KMS-11 (cell line): ENCODE measurements at regions not wholly inside any gene's neighbourhood (a gene's known extent, or its start where the extent isn't known, plus 50 kb on each side); places are given as distances from the start of the nearest gene placed in this dataset.

Source experiments
- H2AFZ ChIP-seq: fragments of 200-600 bp; sonication (generic); 2 replicates; pipeline ENCODE4 v1.6.1; 2016; ENCODE audit warnings: antibody characterized with exemption, mixed run types, low read depth
- H3K27ac ChIP-seq: fragments of 200-600 bp; sonication (generic); 2 replicates; pipeline ENCODE4 v1.6.1; 2016; ENCODE audit warnings: mild to moderate bottlenecking, mixed run types
- H3K27me3 ChIP-seq: fragments of 200-600 bp; sonication (generic); 2 replicates; pipeline ENCODE4 v1.6.1; 2017; ENCODE audit warnings: mild to moderate bottlenecking, low read depth, mixed run types, moderate library complexity; ENCODE audit not compliant: insufficient read depth
- H3K36me3 ChIP-seq: fragments of 200-600 bp; sonication (generic); 2 replicates; pipeline ENCODE4 v1.6.1; 2017; ENCODE audit warnings: mild to moderate bottlenecking, mixed run types; ENCODE audit not compliant: insufficient read depth
- H3K4me1 ChIP-seq: fragments of 200-600 bp; sonication (generic); 2 replicates; pipeline ENCODE4 v1.6.1; 2016; ENCODE audit warnings: mild to moderate bottlenecking, low read depth, mixed run types; ENCODE audit not compliant: poor library complexity, severe bottlenecking
- H3K4me2 ChIP-seq: fragments of 200-600 bp; sonication (generic); 2 replicates; pipeline ENCODE4 v1.7.0; 2016; ENCODE audit warnings: mild to moderate bottlenecking, mixed run types
- H3K4me3 ChIP-seq: fragments of 200-600 bp; sonication (generic); IDR thresholded peaks from 2 replicates; pipeline ENCODE4 v1.6.1; 2017; ENCODE audit warnings: low read depth, low read length, mixed read lengths; ENCODE audit not compliant: insufficient read depth
- H3K79me2 ChIP-seq: fragments of 200-600 bp; sonication (generic); 2 replicates; pipeline ENCODE4 v1.6.1; 2016; ENCODE audit warnings: low read depth, mixed run types; ENCODE audit not compliant: insufficient read depth
- H3K9ac ChIP-seq: fragments of 200-600 bp; sonication (generic); 2 replicates; pipeline ENCODE4 v1.6.1; 2016; ENCODE audit warnings: mild to moderate bottlenecking, mixed run types
- H4K20me1 ChIP-seq: fragments of 200-600 bp; sonication (generic); 2 replicates; pipeline ENCODE4 v1.6.1; 2016; ENCODE audit warnings: mild to moderate bottlenecking, mixed run types; ENCODE audit not compliant: insufficient read depth
- TF ChIP-seq, protein P1 (sequence below): fragments of 200-600 bp; sonication (generic); conservative IDR thresholded peaks from 2 replicates; pipeline ENCODE4 v1.6.1; 2017; ENCODE audit warnings: low read depth, mild to moderate bottlenecking, antibody characterized with exemption, low read length, moderate library complexity, mixed read lengths

DNA sequence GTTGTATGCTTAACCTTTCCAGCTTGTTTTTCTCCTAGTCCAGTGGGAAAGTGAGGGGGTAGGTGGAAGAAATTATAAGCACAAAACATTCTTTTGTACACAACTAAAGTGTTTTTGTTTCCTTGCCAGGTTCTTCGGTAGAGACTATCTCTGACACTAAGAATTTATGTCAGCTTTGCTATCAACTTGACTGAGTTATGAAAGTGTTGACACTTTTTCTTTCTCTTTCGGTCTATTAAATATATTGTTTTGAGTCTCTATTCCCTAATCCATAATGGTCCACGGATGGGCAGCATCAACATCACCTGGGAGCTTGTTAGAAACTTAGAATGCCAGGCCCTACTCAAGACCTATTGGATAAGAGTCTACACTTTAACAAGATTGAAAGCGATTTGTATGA, 195.0 kb upstream of the ATP10B start:
- TF ChIP-seq, protein P1, sequence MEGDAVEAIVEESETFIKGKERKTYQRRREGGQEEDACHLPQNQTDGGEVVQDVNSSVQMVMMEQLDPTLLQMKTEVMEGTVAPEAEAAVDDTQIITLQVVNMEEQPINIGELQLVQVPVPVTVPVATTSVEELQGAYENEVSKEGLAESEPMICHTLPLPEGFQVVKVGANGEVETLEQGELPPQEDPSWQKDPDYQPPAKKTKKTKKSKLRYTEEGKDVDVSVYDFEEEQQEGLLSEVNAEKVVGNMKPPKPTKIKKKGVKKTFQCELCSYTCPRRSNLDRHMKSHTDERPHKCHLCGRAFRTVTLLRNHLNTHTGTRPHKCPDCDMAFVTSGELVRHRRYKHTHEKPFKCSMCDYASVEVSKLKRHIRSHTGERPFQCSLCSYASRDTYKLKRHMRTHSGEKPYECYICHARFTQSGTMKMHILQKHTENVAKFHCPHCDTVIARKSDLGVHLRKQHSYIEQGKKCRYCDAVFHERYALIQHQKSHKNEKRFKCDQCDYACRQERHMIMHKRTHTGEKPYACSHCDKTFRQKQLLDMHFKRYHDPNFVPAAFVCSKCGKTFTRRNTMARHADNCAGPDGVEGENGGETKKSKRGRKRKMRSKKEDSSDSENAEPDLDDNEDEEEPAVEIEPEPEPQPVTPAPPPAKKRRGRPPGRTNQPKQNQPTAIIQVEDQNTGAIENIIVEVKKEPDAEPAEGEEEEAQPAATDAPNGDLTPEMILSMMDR = no peak
- Histone ChIP-seq H2AFZ (no peak overlapping the region), H3K4me1 (no peaks in the 10 kb centered on the region), H4K20me1 (no peaks in the 10 kb centered on the region), H3K36me3 (no peaks in the 10 kb centered on the region), H3K9ac (no peak overlapping the region), H3K27me3 (no peaks in the 10 kb centered on the region), H3K79me2 (no peaks in the 10 kb centered on the region), H3K4me3 (no peak overlapping the region), H3K27ac (no peak overlapping the region), H3K4me2 (no peak overlapping the region)

DNA sequence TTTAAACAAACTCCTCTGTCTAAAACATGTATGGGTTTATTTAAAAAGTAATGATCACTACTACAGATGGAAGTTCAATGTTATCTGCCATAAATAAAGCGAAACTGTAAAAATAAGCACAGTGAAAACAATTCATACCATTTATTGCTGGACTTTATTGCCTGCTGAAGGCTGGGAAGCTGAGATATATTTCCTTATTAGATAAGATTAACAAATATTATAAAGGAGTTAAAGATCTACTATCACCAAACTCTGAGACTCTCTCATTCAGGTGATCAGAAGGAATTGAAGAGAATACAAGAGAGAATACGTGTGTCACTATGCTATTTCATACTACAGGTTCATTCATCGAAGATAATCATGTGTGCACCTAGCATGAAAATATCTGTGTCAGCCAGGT, 190.9 kb upstream of the ATP10B start:
- Histone ChIP-seq H3K4me3 (no peak overlapping the region), H3K27ac (no peak overlapping the region), H3K4me2 (no peak overlapping the region), H3K36me3 (no peaks in the 10 kb centered on the region), H3K4me1 (no peaks in the 10 kb centered on the region), H3K79me2 (no peaks in the 10 kb centered on the region), H2AFZ (no peak overlapping the region), H3K9ac (no peak overlapping the region), H4K20me1 (no peaks in the 10 kb centered on the region), H3K27me3 (no peaks in the 10 kb centered on the region)
- TF ChIP-seq, protein P1 = no peak

DNA sequence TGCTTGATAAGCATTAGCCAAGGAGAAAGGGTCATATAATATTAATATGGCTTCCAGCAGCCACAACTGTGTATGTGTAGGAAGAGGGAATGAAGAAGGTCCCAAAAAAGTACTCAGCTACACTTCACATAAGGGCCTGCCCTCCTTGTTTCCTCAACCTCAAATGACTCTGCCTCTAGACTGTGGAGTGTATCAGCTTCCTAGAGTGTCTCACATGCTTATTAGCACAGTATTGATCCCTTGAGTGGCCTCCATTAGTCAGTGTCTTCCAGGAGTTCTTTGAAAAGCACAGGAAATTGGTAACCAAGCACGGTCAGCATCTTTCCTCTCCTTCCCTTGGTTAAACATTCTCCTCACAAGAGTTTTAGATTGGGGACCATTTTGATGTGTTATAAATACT, 190.4 kb upstream of the ATP10B start:
- Histone ChIP-seq H3K9ac (no peak overlapping the region), H3K4me2 (no peak overlapping the region), H3K27ac (no peak overlapping the region), H3K4me3 (no peak overlapping the region), H3K79me2 (no peaks in the 10 kb centered on the region), H3K36me3 (no peaks in the 10 kb centered on the region), H4K20me1 (no peaks in the 10 kb centered on the region), H3K4me1 (no peaks in the 10 kb centered on the region), H3K27me3 (no peaks in the 10 kb centered on the region), H2AFZ (no peak overlapping the region)
- TF ChIP-seq, protein P1 = no peak

DNA sequence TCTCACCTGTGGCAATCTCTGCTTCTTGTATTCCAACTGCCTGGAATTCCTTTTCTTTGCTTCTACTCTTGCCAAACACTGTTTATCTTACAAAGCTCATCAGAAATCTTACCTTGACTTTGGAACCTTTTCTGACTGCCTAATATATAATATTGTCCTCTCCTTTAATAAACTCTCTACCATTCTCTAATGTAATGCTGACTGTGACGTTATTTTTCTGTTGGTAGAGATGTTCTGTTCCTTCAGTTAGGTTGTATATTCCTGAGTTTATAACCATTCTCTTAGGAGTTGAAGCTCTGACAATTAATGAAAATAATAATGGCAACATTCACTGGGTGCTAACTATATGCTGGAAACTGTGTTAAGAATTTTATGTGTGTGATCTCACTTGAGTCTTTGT, 188.8 kb upstream of the ATP10B start:
- Histone ChIP-seq H4K20me1 (no peaks in the 10 kb centered on the region), H2AFZ (no peak overlapping the region), H3K27me3 (no peaks in the 10 kb centered on the region), H3K4me3 (no peak overlapping the region), H3K9ac (no peak overlapping the region), H3K4me2 (no peak overlapping the region), H3K79me2 (no peaks in the 10 kb centered on the region), H3K4me1 (no peaks in the 10 kb centered on the region), H3K27ac (no peak overlapping the region), H3K36me3 (no peaks in the 10 kb centered on the region)
- TF ChIP-seq, protein P1 = no peak

DNA sequence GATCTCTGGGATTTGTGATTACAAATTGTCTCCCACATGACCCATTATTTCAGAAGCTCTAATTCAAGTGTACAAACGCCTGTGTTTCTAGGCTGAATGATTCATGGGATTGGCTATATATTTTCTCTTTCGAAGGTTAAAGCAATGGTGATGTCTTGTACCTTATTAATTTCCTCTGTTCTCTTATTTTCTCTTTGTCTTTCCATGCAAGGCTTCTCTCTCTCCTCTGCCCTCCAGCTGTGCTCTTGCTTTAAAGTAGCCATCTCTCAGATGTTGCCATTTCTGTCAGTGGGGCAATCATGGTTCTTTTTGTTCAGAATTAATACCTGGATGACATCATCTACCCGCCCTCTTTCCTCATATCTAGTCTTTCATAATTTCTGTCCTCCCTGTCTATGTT, 184.3 kb upstream of the ATP10B start:
- H2AFZ ChIP-seq = no peak overlapping the region
- H3K4me1 ChIP-seq = no peaks in the 10 kb centered on the region
- H3K27me3 ChIP-seq = no peaks in the 10 kb centered on the region
- no peaks in the 10 kb centered on the region for H4K20me1 ChIP-seq
- H3K36me3 ChIP-seq = no peaks in the 10 kb centered on the region
- no peak overlapping the region for H3K4me3 ChIP-seq
- TF ChIP-seq, protein P1 = no peak
- no peaks in the 10 kb centered on the region for H3K79me2 ChIP-seq
- H3K4me2 ChIP-seq = no peak overlapping the region
- H3K9ac ChIP-seq = no peak overlapping the region
- no peak overlapping the region for H3K27ac ChIP-seq
